ENCODE measurements at regions not wholly inside any gene's neighbourhood (a gene's known extent, or its start where the extent isn't known, plus 50 kb on each side); places are given as distances from the start of the nearest gene placed in this dataset.

- H3K9me3 ChIP-seq (ENCODE audit: insufficient read depth, low read length) = no peaks in the 10 kb centered on the region
- H3K27me3 ChIP-seq (ENCODE audit: low read depth, low read length) = no peaks in the 10 kb centered on the region
- no peak for TF ChIP-seq EZH2phosphoT487 (IDR thresholded peaks at IDR 0.05; ENCODE audit: low read depth)
- TF ChIP-seq CTCF (IDR thresholded peaks at IDR 0.05; ENCODE audit: low read depth, low read length) = no peak
- H4K20me1 ChIP-seq (ENCODE audit: insufficient read depth, low read length) = no peaks in the 10 kb centered on the region
- H3K4me3 ChIP-seq (ENCODE audit: low read length) = no peak overlapping the region
- no peak overlapping the region for H3K27ac ChIP-seq (ENCODE audit: low read length)
- H3K79me2 ChIP-seq (ENCODE audit: low read length) = no peaks in the 10 kb centered on the region
- no peak overlapping the region for H2AFZ ChIP-seq (ENCODE audit: low read depth, low read length)
- H3K36me3 ChIP-seq (replicated peaks; ENCODE audit: low read depth, low read length) = no peaks in the 10 kb centered on the region
- H3K4me1 ChIP-seq (ENCODE audit: low read length) = no peaks in the 10 kb centered on the region
- H3K4me2 ChIP-seq (ENCODE audit: low read length) = no peak overlapping the region
- no peak overlapping the region for H3K9ac ChIP-seq (ENCODE audit: low read length)
Measured at GRCh38 chr15:97688177-97688576, 272.3 kb upstream of the ARRDC4 start.

DNA sequence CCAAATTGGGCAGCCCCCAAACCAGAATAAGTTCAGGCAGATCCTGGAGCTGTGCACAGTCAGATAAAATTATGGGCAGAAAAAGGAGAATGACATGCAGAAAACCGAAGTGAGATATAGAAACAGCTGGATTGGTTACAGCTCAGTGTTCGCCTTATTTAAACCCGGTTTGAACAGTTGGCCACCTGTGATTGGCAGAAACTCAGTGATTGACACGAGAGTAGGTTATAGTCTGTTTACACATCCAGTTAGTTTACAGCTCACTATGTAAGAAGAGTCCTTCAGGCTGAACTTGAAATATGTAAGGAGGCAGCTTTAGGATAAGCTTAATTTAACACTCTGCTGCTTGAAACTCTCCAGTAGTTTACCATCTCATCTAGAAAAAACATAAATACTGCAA is 271.6 kb upstream of the ARRDC4 start:
- H3K9ac ChIP-seq (ENCODE audit: low read length) = no peak overlapping the region

DNA sequence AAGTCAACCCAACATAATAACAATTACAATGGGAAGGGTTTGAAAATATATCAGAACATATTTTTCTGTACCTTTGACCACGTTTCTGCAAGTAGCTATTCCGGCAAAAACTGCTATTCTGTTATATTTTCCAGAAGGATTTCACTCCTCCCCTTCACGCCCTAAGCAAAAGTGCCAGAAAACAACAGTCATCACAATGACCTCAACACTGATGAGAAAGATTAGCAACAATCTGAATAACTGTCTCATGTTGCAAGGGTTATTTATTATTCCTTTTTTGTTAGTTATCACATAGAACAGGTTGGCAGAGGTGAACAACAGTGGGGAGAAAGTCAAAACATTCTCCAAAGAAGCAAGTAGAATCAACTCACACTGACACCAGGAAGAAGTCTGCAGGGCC is 269.4 kb upstream of the ARRDC4 start:
- no peak overlapping the region for H2AFZ ChIP-seq (ENCODE audit: low read depth, low read length)

More for the DNA sequence above, 271.6 kb upstream of the ARRDC4 start:
- no peaks in the 10 kb centered on the region for H3K9me3 ChIP-seq (ENCODE audit: insufficient read depth, low read length)
- H3K27me3 ChIP-seq (ENCODE audit: low read depth, low read length) = no peaks in the 10 kb centered on the region
- H2AFZ ChIP-seq (ENCODE audit: low read depth, low read length) = no peak overlapping the region
- TF ChIP-seq CTCF (IDR thresholded peaks at IDR 0.05; ENCODE audit: low read depth, low read length) (no peak), EZH2phosphoT487 (IDR thresholded peaks at IDR 0.05; ENCODE audit: low read depth) (no peak)
- H3K27ac ChIP-seq (ENCODE audit: low read length) = no peak overlapping the region
- H3K79me2 ChIP-seq (ENCODE audit: low read length) = no peaks in the 10 kb centered on the region
- H3K4me1 ChIP-seq (ENCODE audit: low read length) = no peaks in the 10 kb centered on the region
- H3K4me3 ChIP-seq (ENCODE audit: low read length) = no peak overlapping the region
- H3K4me2 ChIP-seq (ENCODE audit: low read length) = no peak overlapping the region
- H4K20me1 ChIP-seq (ENCODE audit: insufficient read depth, low read length) = no peaks in the 10 kb centered on the region
- H3K36me3 ChIP-seq (replicated peaks; ENCODE audit: low read depth, low read length) = no peaks in the 10 kb centered on the region

GRCh38 chr15:97691799-97692198 is 268.7 kb upstream of the ARRDC4 start:
- Histone ChIP-seq H3K9ac (ENCODE audit: low read length) (no peak overlapping the region), H3K4me2 (ENCODE audit: low read length) (no peak overlapping the region), H3K4me3 (ENCODE audit: low read length) (no peak overlapping the region), H3K27me3 (ENCODE audit: low read depth, low read length) (no peaks in the 10 kb centered on the region), H3K9me3 (ENCODE audit: insufficient read depth, low read length) (no peaks in the 10 kb centered on the region), H2AFZ (ENCODE audit: low read depth, low read length) (no peak overlapping the region), H3K4me1 (ENCODE audit: low read length) (no peaks in the 10 kb centered on the region), H4K20me1 (ENCODE audit: insufficient read depth, low read length) (no peaks in the 10 kb centered on the region), H3K79me2 (ENCODE audit: low read length) (no peaks in the 10 kb centered on the region), H3K36me3 (replicated peaks; ENCODE audit: low read depth, low read length) (no peaks in the 10 kb centered on the region), H3K27ac (ENCODE audit: low read length) (no peak overlapping the region)
- no peak for TF ChIP-seq EZH2phosphoT487 (IDR thresholded peaks at IDR 0.05; ENCODE audit: low read depth)
- no peak for TF ChIP-seq CTCF (IDR thresholded peaks at IDR 0.05; ENCODE audit: low read depth, low read length)

More for the DNA sequence above, 269.4 kb upstream of the ARRDC4 start:
- Histone ChIP-seq H3K27ac (ENCODE audit: low read length) (no peak overlapping the region), H3K79me2 (ENCODE audit: low read length) (no peaks in the 10 kb centered on the region), H3K4me2 (ENCODE audit: low read length) (no peak overlapping the region), H3K9me3 (ENCODE audit: insufficient read depth, low read length) (no peaks in the 10 kb centered on the region), H3K27me3 (ENCODE audit: low read depth, low read length) (no peaks in the 10 kb centered on the region), H4K20me1 (ENCODE audit: insufficient read depth, low read length) (no peaks in the 10 kb centered on the region), H3K36me3 (replicated peaks; ENCODE audit: low read depth, low read length) (no peaks in the 10 kb centered on the region), H3K4me3 (ENCODE audit: low read length) (no peak overlapping the region), H3K4me1 (ENCODE audit: low read length) (no peaks in the 10 kb centered on the region), H3K9ac (ENCODE audit: low read length) (no peak overlapping the region)
- TF ChIP-seq EZH2phosphoT487 (IDR thresholded peaks at IDR 0.05; ENCODE audit: low read depth) = no peak
- TF ChIP-seq CTCF (IDR thresholded peaks at IDR 0.05; ENCODE audit: low read depth, low read length) = no peak

Data from OCI-LY3 (cell line).